ENCODE measurements at regions not wholly inside any gene's neighbourhood (a gene's known extent, or its start where the extent isn't known, plus 50 kb on each side); places are given as distances from the start of the nearest gene placed in this dataset.

- Mint-ChIP-seq H3K4me1 (ENCODE audit: low read depth) (no peaks in the 10 kb centered on the region), H3K36me3 (ENCODE audit: low read depth) (no peaks in the 10 kb centered on the region), H3K27me3 (no peaks in the 10 kb centered on the region), H3K4me3 (no peak overlapping the region), H3K27ac (no peak overlapping the region), H3K9me3 (no peaks in the 10 kb centered on the region)
- Histone ChIP-seq H3K27me3 (ENCODE audit: control insufficient read depth in 1 of 2, insufficient read depth in 2 of 2, low read length in 2 of 2) (peaks cover 0 to under 1% of the 10 kb centered on the region in 2 experiments), H3K4me3 (ENCODE audit: low read length) (no peak overlapping the region), H3K27ac (ENCODE audit: low read depth in 1 of 2, low read length in 2 of 2) (no peak overlapping the region), H3K4me1 (ENCODE audit: insufficient read depth, low read length) (no peaks in the 10 kb centered on the region), H3K36me3 (ENCODE audit: insufficient read depth, low read length) (no peaks in the 10 kb centered on the region), H3K9me3 (ENCODE audit: control insufficient read depth in 1 of 2, insufficient read depth in 1 of 2, low read length in 2 of 2) (no peaks in the 10 kb centered on the region)
- CTCF ChIA-PET: no interaction called here
- TF ChIP-seq, protein P1, sequence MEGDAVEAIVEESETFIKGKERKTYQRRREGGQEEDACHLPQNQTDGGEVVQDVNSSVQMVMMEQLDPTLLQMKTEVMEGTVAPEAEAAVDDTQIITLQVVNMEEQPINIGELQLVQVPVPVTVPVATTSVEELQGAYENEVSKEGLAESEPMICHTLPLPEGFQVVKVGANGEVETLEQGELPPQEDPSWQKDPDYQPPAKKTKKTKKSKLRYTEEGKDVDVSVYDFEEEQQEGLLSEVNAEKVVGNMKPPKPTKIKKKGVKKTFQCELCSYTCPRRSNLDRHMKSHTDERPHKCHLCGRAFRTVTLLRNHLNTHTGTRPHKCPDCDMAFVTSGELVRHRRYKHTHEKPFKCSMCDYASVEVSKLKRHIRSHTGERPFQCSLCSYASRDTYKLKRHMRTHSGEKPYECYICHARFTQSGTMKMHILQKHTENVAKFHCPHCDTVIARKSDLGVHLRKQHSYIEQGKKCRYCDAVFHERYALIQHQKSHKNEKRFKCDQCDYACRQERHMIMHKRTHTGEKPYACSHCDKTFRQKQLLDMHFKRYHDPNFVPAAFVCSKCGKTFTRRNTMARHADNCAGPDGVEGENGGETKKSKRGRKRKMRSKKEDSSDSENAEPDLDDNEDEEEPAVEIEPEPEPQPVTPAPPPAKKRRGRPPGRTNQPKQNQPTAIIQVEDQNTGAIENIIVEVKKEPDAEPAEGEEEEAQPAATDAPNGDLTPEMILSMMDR (IDR thresholded peaks at IDR 0.05): no peak
- no peak for DNase-seq
- ATAC-seq (ENCODE audit: poor library complexity): no peak
- intact Hi-C loops (cut with DNase I, micrococcal nuclease): no loop called here
- POLR2A ChIA-PET: no interaction called here
Observed at GRCh38 chr5:133704411-133704810, 92.1 kb upstream of the FSTL4 start.

- no peak overlapping the region for H3K27ac ChIP-seq (ENCODE audit: low read depth in 1 of 2, low read length in 2 of 2)
- H3K4me1 ChIP-seq (ENCODE audit: insufficient read depth, low read length): no peaks in the 10 kb centered on the region
- H3K27me3 ChIP-seq (ENCODE audit: control insufficient read depth in 1 of 2, insufficient read depth in 2 of 2, low read length in 2 of 2): no peaks in the 10 kb centered on the region
- H3K9me3 ChIP-seq (ENCODE audit: control insufficient read depth in 1 of 2, insufficient read depth in 1 of 2, low read length in 2 of 2): no peaks in the 10 kb centered on the region
- no peaks in the 10 kb centered on the region for H3K4me1 Mint-ChIP-seq (ENCODE audit: low read depth)
- ChIA-PET POLR2A (no interaction called here), CTCF (no interaction called here)
- TF ChIP-seq, protein P1 (IDR thresholded peaks at IDR 0.05): no peak
- DNase-seq (no peak), ATAC-seq (ENCODE audit: poor library complexity) (no peak)
- intact Hi-C loops (cut with DNase I, micrococcal nuclease): no loop called here
- no peaks in the 10 kb centered on the region for H3K27me3 Mint-ChIP-seq
- H3K36me3 Mint-ChIP-seq (ENCODE audit: low read depth): no peaks in the 10 kb centered on the region
- no peaks in the 10 kb centered on the region for H3K9me3 Mint-ChIP-seq
- no peak overlapping the region for H3K4me3 Mint-ChIP-seq
- H3K27ac Mint-ChIP-seq: no peak overlapping the region
- no peak overlapping the region for H3K4me3 ChIP-seq (ENCODE audit: low read length)
- no peaks in the 10 kb centered on the region for H3K36me3 ChIP-seq (ENCODE audit: insufficient read depth, low read length)
Observed at GRCh38 chr5:133703935-133704334, 91.6 kb upstream of the FSTL4 start.

GRCh38 chr5:133702791-133703770 lies 90.7 kb upstream of the FSTL4 start:
- H3K36me3 ChIP-seq (ENCODE audit: insufficient read depth, low read length): no peaks in the 10 kb centered on the region
- no peak for ATAC-seq (ENCODE audit: poor library complexity)
- no peak overlapping the region for H3K4me3 ChIP-seq (ENCODE audit: low read length)
- POLR2A ChIA-PET: no interaction called here
- H3K27me3 ChIP-seq (ENCODE audit: control insufficient read depth in 1 of 2, insufficient read depth in 2 of 2, low read length in 2 of 2): no peaks in the 10 kb centered on the region
- CTCF ChIA-PET: no interaction called here
- Mint-ChIP-seq H3K4me1 (ENCODE audit: low read depth) (no peaks in the 10 kb centered on the region), H3K9me3 (no peaks in the 10 kb centered on the region), H3K36me3 (ENCODE audit: low read depth) (no peaks in the 10 kb centered on the region), H3K4me3 (no peak overlapping the region), H3K27me3 (no peaks in the 10 kb centered on the region), H3K27ac (no peak overlapping the region)
- no peaks in the 10 kb centered on the region for H3K9me3 ChIP-seq (ENCODE audit: control insufficient read depth in 1 of 2, insufficient read depth in 1 of 2, low read length in 2 of 2)
- TF ChIP-seq, protein P1 (IDR thresholded peaks at IDR 0.05): no peak
- H3K4me1 ChIP-seq (ENCODE audit: insufficient read depth, low read length): no peaks in the 10 kb centered on the region
- DNase-seq: no peak
- H3K27ac ChIP-seq (ENCODE audit: low read depth in 1 of 2, low read length in 2 of 2): no peak overlapping the region
- intact Hi-C loops (cut with DNase I, micrococcal nuclease): no loop called here
